GM19463 (cell line): ENCODE measurements at regions not wholly inside any gene's neighbourhood (a gene's known extent, or its start where the extent isn't known, plus 50 kb on each side); places are given as distances from the start of the nearest gene placed in this dataset.

ENCODE experiments used
- ATAC-seq: cut with Tn5 transposase; IDR thresholded peaks from one replicate; pipeline ENCODE4 v1.9.1; 2021; ENCODE audit warnings: mild to moderate bottlenecking, moderate library complexity; ENCODE audit not compliant: unreplicated experiment

DNA sequence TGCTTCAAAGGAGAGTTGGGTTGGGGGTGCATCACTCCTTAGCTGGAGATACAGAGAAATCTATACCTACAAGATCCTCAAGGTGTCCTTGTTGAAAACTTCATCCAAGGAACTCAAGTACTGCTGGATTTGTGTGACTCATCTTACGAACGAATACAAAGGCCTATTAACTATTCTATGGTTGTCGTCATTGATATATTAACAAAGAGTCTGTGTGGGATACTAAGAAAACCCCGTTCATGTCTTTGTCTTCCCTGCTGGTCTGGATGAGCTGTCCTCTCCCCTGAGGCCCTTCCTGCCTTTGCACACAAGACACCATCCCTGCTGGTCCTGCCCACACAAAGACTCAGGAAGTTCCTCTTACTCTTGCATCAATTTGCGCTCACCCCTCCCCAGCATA lies 54.9 kb upstream of the IRF2 start:
- ATAC-seq: no peak

- no peak for ATAC-seq
Observed at GRCh38 chr4:184528713-184529112, 54.4 kb upstream of the IRF2 start.

DNA sequence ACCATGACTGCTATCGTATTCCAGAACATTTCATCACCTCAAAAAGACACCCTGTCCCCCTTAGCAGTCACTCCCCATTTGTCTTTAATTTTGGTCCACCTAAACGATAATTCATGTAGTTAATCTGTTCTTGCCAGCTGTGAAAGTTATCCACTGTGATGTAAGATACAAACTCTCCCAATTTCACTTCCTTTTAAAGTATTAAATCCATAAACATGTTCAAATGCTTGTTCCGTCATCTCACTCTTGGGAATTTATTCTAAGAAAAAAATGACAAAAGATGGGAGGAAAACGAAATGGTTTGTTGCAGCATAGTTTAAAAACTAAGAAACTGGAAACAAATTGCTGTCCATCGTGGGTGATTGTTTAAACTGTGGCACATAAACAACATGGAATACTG lies 53.7 kb upstream of the IRF2 start:
- no peak for ATAC-seq

- ATAC-seq: no peak
Observed at GRCh38 chr4:184526228-184526627, 51.9 kb upstream of the IRF2 start.
